Caco-2 (cell line): ENCODE measurements at regions not wholly inside any gene's neighbourhood (a gene's known extent, or its start where the extent isn't known, plus 50 kb on each side); places are given as distances from the start of the nearest gene placed in this dataset.

Experiments used
- BruUV-seq: library from RNA; stranded (reverse); fragments of 400-500 nt; replicated peaks from 2 replicates; lab custom pipeline; 2021; lab: Mats Ljungman, UMichigan
- CTCF ChIA-PET: fragments of 300-600 bp; sonication (Branson Sonifier 250); formaldehyde crosslinking; loops from one replicate; lab custom pipeline; 2022; ENCODE audit warnings: antibody characterized with exemption; lab: Charles Lee
- POLR2A ChIA-PET: fragments of 300-600 bp; sonication (Branson Sonifier 250); formaldehyde crosslinking; loops from one replicate; lab custom pipeline; 2022; ENCODE audit warnings: antibody characterized with exemption; lab: Charles Lee
- DNase-seq, 2 experiments: peaks; one replicate each; pipeline versions ENCODE4 v3.0.0 to v3.0.0-alpha.2; 2020 to 2022
- H3K27me3 ChIP-seq: replicated peaks from 2 replicates; pipeline ENCODE4 v1.6.0; 2011; ENCODE audit warnings: low read length; ENCODE audit not compliant: control insufficient read depth, insufficient read depth
- H3K36me3 ChIP-seq: 2 replicates; pipeline ENCODE4 v1.5.1; 2011; ENCODE audit warnings: low read length; ENCODE audit not compliant: control insufficient read depth, insufficient read depth
- H3K4me1 ChIP-seq: fragments of 250-450 bp; sonication (Bioruptor Pico); 2 replicates; pipeline ENCODE4 v1.5.1; 2020; ENCODE audit warnings: mild to moderate bottlenecking
- H3K4me3 ChIP-seq: 2 replicates; pipeline ENCODE4 v1.5.1; 2011; ENCODE audit warnings: low read depth, mild to moderate bottlenecking, control low read depth, low read length
- H3K9me3 ChIP-seq: fragments of 250-450 bp; sonication (Bioruptor Pico); 2 replicates; pipeline ENCODE4 v1.5.1; 2020; ENCODE audit warnings: mild to moderate bottlenecking, moderate library complexity
- H3K27ac Mint-ChIP-seq: one replicate; pipeline ENCODE4 v1.8.0; 2022; ENCODE audit warnings: mixed read lengths; ENCODE audit not compliant: unreplicated experiment
- H3K27me3 Mint-ChIP-seq: one replicate; pipeline ENCODE4 v1.8.0; 2022; ENCODE audit warnings: mixed read lengths; ENCODE audit not compliant: insufficient read depth, unreplicated experiment
- H3K36me3 Mint-ChIP-seq: one replicate; pipeline ENCODE4 v1.8.0; 2022; ENCODE audit warnings: mild to moderate bottlenecking, mixed read lengths; ENCODE audit not compliant: insufficient read depth, unreplicated experiment
- H3K4me1 Mint-ChIP-seq: one replicate; pipeline ENCODE4 v1.8.0; 2022; ENCODE audit warnings: low read depth, mixed read lengths; ENCODE audit not compliant: unreplicated experiment
- H3K4me3 Mint-ChIP-seq: one replicate; pipeline ENCODE4 v1.8.0; 2022; ENCODE audit warnings: mild to moderate bottlenecking, moderate library complexity, mixed read lengths; ENCODE audit not compliant: unreplicated experiment
- H3K9me3 Mint-ChIP-seq: one replicate; pipeline ENCODE4 v1.8.0; 2022; ENCODE audit warnings: mixed read lengths; ENCODE audit not compliant: unreplicated experiment
- intact Hi-C: fragments of 100-400 bp; cut with micrococcal nuclease; formaldehyde crosslinking; loops from one replicate; pipeline ENCODE4 v1.10.0; 2022; ENCODE audit not compliant: unreplicated experiment
- TF ChIP-seq, protein P1 (sequence below), 2 experiments: fragments of 200-600 bp in 1 of 2; IDR thresholded peaks; 1 replicate in 1 of 2; 2 replicates in 1 of 2; pipeline versions ENCODE4 v1.5.1 to v1.8.0; 2011 to 2022; ENCODE audit warnings: antibody characterized with exemption in 1 of 2, control low read depth in 1 of 2, inconsistent platforms in 1 of 2, low read depth in 1 of 2, low read length in 1 of 2, mild to moderate bottlenecking in 1 of 2, moderate library complexity in 1 of 2; ENCODE audit not compliant: insufficient read depth in 1 of 2, severe bottlenecking in 1 of 2, unreplicated experiment in 1 of 2

DNA sequence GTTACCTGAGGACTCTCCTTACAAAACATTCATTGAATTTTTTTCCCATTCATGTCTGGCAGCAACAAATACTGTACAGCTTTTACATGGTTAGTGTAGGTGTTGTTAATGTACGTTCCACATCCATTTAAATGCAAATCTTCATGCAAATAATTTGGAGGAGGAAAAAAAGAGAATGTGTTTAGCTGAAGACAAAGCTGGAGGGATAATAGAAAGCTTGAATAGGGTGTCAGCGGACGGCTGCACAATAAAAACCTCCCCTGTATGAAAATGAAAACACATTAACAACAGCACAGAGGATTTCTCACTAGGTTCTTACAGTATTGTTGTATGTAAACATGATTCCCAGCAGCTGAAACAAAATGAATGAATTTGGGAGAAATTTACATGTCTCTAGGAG, 231.5 kb downstream of the ZNF608 start:
- intact Hi-C loops: no loop called here
- Mint-ChIP-seq H3K36me3 (no peaks in the 10 kb centered on the region), H3K27me3 (no peaks in the 10 kb centered on the region), H3K27ac (no peak overlapping the region), H3K9me3 (no peaks in the 10 kb centered on the region), H3K4me3 (no peak overlapping the region), H3K4me1 (peaks cover 7% of the 10 kb centered on the region)
- H3K4me1 ChIP-seq: peaks cover 14% of the 10 kb centered on the region
- CTCF ChIA-PET: no interaction called here
- no peak for DNase-seq
- POLR2A ChIA-PET: no interaction called here
- no peaks in the 10 kb centered on the region for H3K36me3 ChIP-seq
- H3K9me3 ChIP-seq: no peaks in the 10 kb centered on the region
- H3K27me3 ChIP-seq: no peaks in the 10 kb centered on the region
- TF ChIP-seq, protein P1, sequence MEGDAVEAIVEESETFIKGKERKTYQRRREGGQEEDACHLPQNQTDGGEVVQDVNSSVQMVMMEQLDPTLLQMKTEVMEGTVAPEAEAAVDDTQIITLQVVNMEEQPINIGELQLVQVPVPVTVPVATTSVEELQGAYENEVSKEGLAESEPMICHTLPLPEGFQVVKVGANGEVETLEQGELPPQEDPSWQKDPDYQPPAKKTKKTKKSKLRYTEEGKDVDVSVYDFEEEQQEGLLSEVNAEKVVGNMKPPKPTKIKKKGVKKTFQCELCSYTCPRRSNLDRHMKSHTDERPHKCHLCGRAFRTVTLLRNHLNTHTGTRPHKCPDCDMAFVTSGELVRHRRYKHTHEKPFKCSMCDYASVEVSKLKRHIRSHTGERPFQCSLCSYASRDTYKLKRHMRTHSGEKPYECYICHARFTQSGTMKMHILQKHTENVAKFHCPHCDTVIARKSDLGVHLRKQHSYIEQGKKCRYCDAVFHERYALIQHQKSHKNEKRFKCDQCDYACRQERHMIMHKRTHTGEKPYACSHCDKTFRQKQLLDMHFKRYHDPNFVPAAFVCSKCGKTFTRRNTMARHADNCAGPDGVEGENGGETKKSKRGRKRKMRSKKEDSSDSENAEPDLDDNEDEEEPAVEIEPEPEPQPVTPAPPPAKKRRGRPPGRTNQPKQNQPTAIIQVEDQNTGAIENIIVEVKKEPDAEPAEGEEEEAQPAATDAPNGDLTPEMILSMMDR (IDR thresholded peaks at IDR 0.05; ENCODE audit: insufficient read depth in 1 of 2, low read depth in 1 of 2, low read length in 1 of 2, severe bottlenecking in 1 of 2, unreplicated experiment in 1 of 2): no peak
- H3K4me3 ChIP-seq: no peak overlapping the region
- no TSS peak for BruUV-seq

DNA sequence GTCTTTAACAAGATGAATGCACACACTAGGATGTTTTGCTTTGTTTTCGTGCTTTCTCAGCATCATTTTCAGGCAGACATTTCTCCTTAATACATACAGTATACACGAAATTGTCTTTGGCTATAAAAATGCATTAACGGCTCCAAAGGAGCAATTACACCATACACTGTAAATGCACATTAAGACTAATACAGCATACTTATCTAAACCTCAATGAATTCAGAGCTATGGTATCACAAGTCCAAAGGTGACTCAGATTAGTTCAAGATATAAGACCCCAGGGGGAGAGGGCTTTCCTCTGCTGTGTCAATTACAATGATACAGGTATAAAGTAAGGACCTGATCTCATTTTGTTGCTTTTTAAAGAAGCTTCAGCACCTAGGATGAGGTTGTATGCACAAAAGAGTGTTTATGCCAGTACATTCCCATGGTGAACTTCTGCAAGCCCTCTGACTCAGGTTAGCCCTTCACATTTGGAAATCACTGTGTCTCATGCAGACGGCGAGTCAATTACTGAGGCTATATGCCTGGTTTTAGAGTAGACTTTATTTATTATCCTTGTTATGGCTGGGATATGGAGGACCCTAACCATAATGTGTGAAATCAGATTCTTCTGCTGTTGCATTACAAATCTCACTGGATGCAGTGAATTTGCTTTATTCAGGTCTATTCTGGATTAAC, 233.3 kb downstream of the ZNF608 start:
- H3K4me1 ChIP-seq: peaks cover 14% of the 10 kb centered on the region
- no peaks in the 10 kb centered on the region for H3K36me3 ChIP-seq
- TF ChIP-seq, protein P1 (IDR thresholded peaks at IDR 0.05; ENCODE audit: insufficient read depth in 1 of 2, low read depth in 1 of 2, low read length in 1 of 2, severe bottlenecking in 1 of 2, unreplicated experiment in 1 of 2): no peak
- no peaks in the 10 kb centered on the region for H3K4me1 Mint-ChIP-seq
- ChIA-PET CTCF (no interaction called here), POLR2A (no interaction called here)
- H3K36me3 Mint-ChIP-seq: no peaks in the 10 kb centered on the region
- no peaks in the 10 kb centered on the region for H3K27me3 ChIP-seq
- no peak overlapping the region for H3K27ac Mint-ChIP-seq
- no peaks in the 10 kb centered on the region for H3K27me3 Mint-ChIP-seq
- H3K9me3 Mint-ChIP-seq: no peaks in the 10 kb centered on the region
- intact Hi-C loops: no loop called here
- no TSS peak for BruUV-seq
- no peak overlapping the region for H3K4me3 Mint-ChIP-seq
- H3K4me3 ChIP-seq: no peak overlapping the region
- H3K9me3 ChIP-seq: no peaks in the 10 kb centered on the region
- DNase-seq: no peak

DNA sequence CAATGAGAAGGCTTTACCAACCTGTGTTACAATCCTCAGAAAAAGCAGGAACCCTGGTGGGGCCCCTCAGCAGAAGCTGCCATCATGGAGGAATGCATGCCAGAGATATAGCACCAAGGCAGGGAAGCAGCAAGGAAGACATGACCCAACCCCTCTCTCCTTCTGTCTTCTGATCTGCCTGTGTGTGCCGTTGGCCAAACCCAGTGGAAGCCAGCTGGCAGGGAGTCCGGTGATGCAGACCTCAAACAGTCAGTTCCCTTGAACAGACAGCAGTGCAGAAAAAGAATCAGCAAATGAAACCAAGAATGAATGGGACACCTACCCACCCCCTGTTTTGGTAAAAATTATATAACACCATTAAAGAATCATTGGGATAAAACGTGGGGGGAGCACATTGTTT, 234.2 kb downstream of the ZNF608 start:
- intact Hi-C loops: no loop called here
- no peak for DNase-seq
- TF ChIP-seq, protein P1 (IDR thresholded peaks at IDR 0.05; ENCODE audit: insufficient read depth in 1 of 2, low read depth in 1 of 2, low read length in 1 of 2, severe bottlenecking in 1 of 2, unreplicated experiment in 1 of 2): no peak
- Histone ChIP-seq H3K4me1 (peaks cover 14% of the 10 kb centered on the region), H3K4me3 (no peak overlapping the region), H3K9me3 (no peaks in the 10 kb centered on the region), H3K36me3 (no peaks in the 10 kb centered on the region), H3K27me3 (no peaks in the 10 kb centered on the region)
- Mint-ChIP-seq H3K27ac (no peak overlapping the region), H3K27me3 (no peaks in the 10 kb centered on the region), H3K36me3 (no peaks in the 10 kb centered on the region), H3K4me3 (no peak overlapping the region), H3K9me3 (no peaks in the 10 kb centered on the region), H3K4me1 (no peaks in the 10 kb centered on the region)
- ChIA-PET POLR2A (no interaction called here), CTCF (no interaction called here)
- BruUV-seq: no TSS peak
